B cell (primary cell): ENCODE measurements at regions not wholly inside any gene's neighbourhood (a gene's known extent, or its start where the extent isn't known, plus 50 kb on each side); places are given as distances from the start of the nearest gene placed in this dataset.

Experiments
- CTCF ChIP-seq: fragments of 200-600 bp; IDR thresholded peaks from one replicate; pipeline ENCODE4 v1.8.0; 2022; ENCODE audit warnings: antibody characterized with exemption, mild to moderate bottlenecking
- EZH2 ChIP-seq: IDR thresholded peaks from 2 replicates; pipeline ENCODE4 v1.6.1; 2012; ENCODE audit warnings: borderline replicate concordance, low read depth, mild to moderate bottlenecking, moderate library complexity, low read length; ENCODE audit not compliant: insufficient read depth, poor library complexity, severe bottlenecking

GRCh38 chr2:8430628-8431027, 251.2 kb upstream of the ID2 start:
- TF ChIP-seq EZH2 (no peak), CTCF (no peak)
